NB4 (cell line): ENCODE measurements at regions not wholly inside any gene's neighbourhood (a gene's known extent, or its start where the extent isn't known, plus 50 kb on each side); places are given as distances from the start of the nearest gene placed in this dataset.

Experiments used
- DNase-seq: peaks from one replicate; pipeline ENCODE4 v3.0.0; 2010; ENCODE audit warnings: low read depth
- H3K4me3 ChIP-seq: one replicate; pipeline ENCODE4 v1.5.1; 2011; ENCODE audit warnings: mild to moderate bottlenecking, low read depth, low read length, moderate library complexity
- CTCF ChIP-seq: IDR thresholded peaks from one replicate; pipeline ENCODE4 v1.5.1; 2012; ENCODE audit warnings: low read depth, low read length
- MAX ChIP-seq: IDR thresholded peaks from 2 replicates; pipeline ENCODE4 v1.6.1; 2011; ENCODE audit warnings: low read depth, low read length
- MYC ChIP-seq: IDR thresholded peaks from 2 replicates; pipeline ENCODE4 v1.6.1; 2011; ENCODE audit warnings: low read depth, low read length
- POLR2A ChIP-seq: IDR thresholded peaks from 2 replicates; pipeline ENCODE4 v1.6.1; 2011; ENCODE audit warnings: mild to moderate bottlenecking; ENCODE audit not compliant: insufficient read length; ENCODE audit errors: extremely low read depth

GRCh38 chr9:30459156-30459555 lies 1925.3 kb upstream of the ACO1 start:
- DNase-seq, result no peak

GRCh38 chr9:30476826-30477225 lies 1907.6 kb upstream of the ACO1 start:
- H3K4me3 ChIP-seq, result no peak overlapping the region
- DNase-seq, result no peak
- no peak for TF ChIP-seq CTCF
- no peak for TF ChIP-seq MAX
- TF ChIP-seq POLR2A, result no peak
- TF ChIP-seq MYC, result no peak

More at GRCh38 chr9:30459156-30459555, 1925.3 kb upstream of the ACO1 start:
- no peak for TF ChIP-seq MYC
- TF ChIP-seq POLR2A, result no peak
- TF ChIP-seq MAX, result no peak
- no peak for TF ChIP-seq CTCF
- no peak overlapping the region for H3K4me3 ChIP-seq

GRCh38 chr9:30478684-30479083 lies 1905.8 kb upstream of the ACO1 start:
- TF ChIP-seq CTCF, result no peak
- TF ChIP-seq POLR2A, result no peak
- TF ChIP-seq MAX, result no peak
- TF ChIP-seq MYC, result no peak
- no peak overlapping the region for H3K4me3 ChIP-seq
- no peak for DNase-seq

- DNase-seq, result no peak
- no peak overlapping the region for H3K4me3 ChIP-seq
- no peak for TF ChIP-seq MAX
- no peak for TF ChIP-seq POLR2A
- TF ChIP-seq MYC, result no peak
- TF ChIP-seq CTCF, result no peak
These were observed 1901.9 kb upstream of the ACO1 start for GRCh38 chr9:30482499-30482898.

GRCh38 chr9:30484690-30485089 lies 1899.8 kb upstream of the ACO1 start:
- no peak overlapping the region for H3K4me3 ChIP-seq
- no peak for TF ChIP-seq MYC
- TF ChIP-seq CTCF, result no peak
- no peak for TF ChIP-seq POLR2A
- TF ChIP-seq MAX, result no peak
- no peak for DNase-seq

GRCh38 chr9:30504502-30504905 lies 1879.9 kb upstream of the ACO1 start:
- no peak for DNase-seq
- no peak for TF ChIP-seq MYC
- no peak overlapping the region for H3K4me3 ChIP-seq

GRCh38 chr9:30505311-30505710 lies 1879.1 kb upstream of the ACO1 start:
- no peak for TF ChIP-seq POLR2A
- no peak overlapping the region for H3K4me3 ChIP-seq
- no peak for DNase-seq
